ES-I3 (cell line): ENCODE measurements at regions not wholly inside any gene's neighbourhood (a gene's known extent, or its start where the extent isn't known, plus 50 kb on each side); places are given as distances from the start of the nearest gene placed in this dataset.

Experiments
- H3K36me3 ChIP-seq: 2 replicates; pipeline ENCODE4 v1.6.1; 2013; ENCODE audit warnings: mild to moderate bottlenecking, low read length, control low read depth, moderate library complexity; ENCODE audit not compliant: insufficient read depth
- H3K4me1 ChIP-seq: 2 replicates; pipeline ENCODE4 v1.6.1; 2013; ENCODE audit warnings: mild to moderate bottlenecking, control low read depth, low read length; ENCODE audit not compliant: insufficient read depth
- H3K9ac ChIP-seq: 2 replicates; pipeline ENCODE4 v1.6.1; 2013; ENCODE audit warnings: low read depth, mild to moderate bottlenecking, low read length, moderate library complexity
- H3K9me3 ChIP-seq: 2 replicates; pipeline ENCODE4 v1.6.1; 2013; ENCODE audit warnings: mild to moderate bottlenecking, low read length, moderate library complexity; ENCODE audit not compliant: control insufficient read depth, insufficient read depth

- Histone ChIP-seq H3K9me3 (no peaks in the 10 kb centered on the region), H3K36me3 (no peaks in the 10 kb centered on the region), H3K9ac (no peak overlapping the region), H3K4me1 (no peaks in the 10 kb centered on the region)
Observed at GRCh38 chr7:52851547-52851946, 183.9 kb upstream of the POM121L12 start.

GRCh38 chr7:52843436-52843835 is 192.0 kb upstream of the POM121L12 start:
- H3K9me3 ChIP-seq: no peaks in the 10 kb centered on the region; the same call in 1 of the 2 replicates
- H3K36me3 ChIP-seq: no peaks in the 10 kb centered on the region
- H3K9ac ChIP-seq: no peak overlapping the region

GRCh38 chr7:52842202-52842900 is 193.1 kb upstream of the POM121L12 start:
- Histone ChIP-seq H3K36me3 (no peaks in the 10 kb centered on the region), H3K9ac (no peak overlapping the region), H3K9me3 (no peaks in the 10 kb centered on the region; the same call in 1 of the 2 replicates), H3K4me1 (no peaks in the 10 kb centered on the region)

More at GRCh38 chr7:52843436-52843835, 192.0 kb upstream of the POM121L12 start:
- H3K4me1 ChIP-seq: no peaks in the 10 kb centered on the region

GRCh38 chr7:52838981-52839411 is 196.4 kb upstream of the POM121L12 start:
- H3K9ac ChIP-seq: no peak overlapping the region
- H3K4me1 ChIP-seq: no peaks in the 10 kb centered on the region
- H3K36me3 ChIP-seq: no peaks in the 10 kb centered on the region
- H3K9me3 ChIP-seq: no peaks in the 10 kb centered on the region

GRCh38 chr7:52831321-52831720 is 204.1 kb upstream of the POM121L12 start:
- no peaks in the 10 kb centered on the region for H3K36me3 ChIP-seq
- H3K4me1 ChIP-seq: no peaks in the 10 kb centered on the region
- H3K9me3 ChIP-seq: no peaks in the 10 kb centered on the region
- no peak overlapping the region for H3K9ac ChIP-seq

- Histone ChIP-seq H3K4me1 (no peaks in the 10 kb centered on the region), H3K36me3 (no peaks in the 10 kb centered on the region), H3K9ac (no peak overlapping the region), H3K9me3 (no peaks in the 10 kb centered on the region)
Observed at GRCh38 chr7:52830801-52831200, 204.6 kb upstream of the POM121L12 start.

GRCh38 chr7:52826515-52827265 is 208.7 kb upstream of the POM121L12 start:
- Histone ChIP-seq H3K36me3 (no peaks in the 10 kb centered on the region), H3K9me3 (peaks cover 9% of the 10 kb centered on the region), H3K4me1 (no peaks in the 10 kb centered on the region), H3K9ac (no peak overlapping the region)

- Histone ChIP-seq H3K9me3 (peaks cover 9% of the 10 kb centered on the region), H3K4me1 (no peaks in the 10 kb centered on the region), H3K9ac (no peak overlapping the region), H3K36me3 (no peaks in the 10 kb centered on the region)
Observed at GRCh38 chr7:52825611-52826010, 209.8 kb upstream of the POM121L12 start.

GRCh38 chr7:52811537-52811936 is 223.9 kb upstream of the POM121L12 start:
- Histone ChIP-seq H3K9me3 (no peaks in the 10 kb centered on the region), H3K4me1 (no peaks in the 10 kb centered on the region), H3K9ac (no peak overlapping the region), H3K36me3 (no peaks in the 10 kb centered on the region)

- H3K4me1 ChIP-seq: no peaks in the 10 kb centered on the region
- no peaks in the 10 kb centered on the region for H3K9me3 ChIP-seq
- no peaks in the 10 kb centered on the region for H3K36me3 ChIP-seq
- H3K9ac ChIP-seq: no peak overlapping the region
Observed at GRCh38 chr7:52799817-52800216, 235.6 kb upstream of the POM121L12 start.

GRCh38 chr7:52797801-52798200 is 237.6 kb upstream of the POM121L12 start:
- Histone ChIP-seq H3K9me3 (no peaks in the 10 kb centered on the region), H3K9ac (no peak overlapping the region), H3K36me3 (no peaks in the 10 kb centered on the region), H3K4me1 (no peaks in the 10 kb centered on the region)

- H3K9ac ChIP-seq: no peak overlapping the region
- no peaks in the 10 kb centered on the region for H3K4me1 ChIP-seq
- H3K36me3 ChIP-seq: no peaks in the 10 kb centered on the region
- no peaks in the 10 kb centered on the region for H3K9me3 ChIP-seq
Observed at GRCh38 chr7:52794621-52795020, 240.8 kb upstream of the POM121L12 start.

- no peak overlapping the region for H3K9ac ChIP-seq
- no peaks in the 10 kb centered on the region; the same call in 1 of the 2 replicates for H3K9me3 ChIP-seq
- H3K4me1 ChIP-seq: no peaks in the 10 kb centered on the region
- no peaks in the 10 kb centered on the region for H3K36me3 ChIP-seq
Observed at GRCh38 chr7:52791176-52791700, 244.2 kb upstream of the POM121L12 start.

- Histone ChIP-seq H3K9ac (no peak overlapping the region), H3K9me3 (no peaks in the 10 kb centered on the region; the same call in 1 of the 2 replicates), H3K36me3 (no peaks in the 10 kb centered on the region), H3K4me1 (no peaks in the 10 kb centered on the region)
Observed at GRCh38 chr7:52786174-52786573, 249.3 kb upstream of the POM121L12 start.

GRCh38 chr7:52782348-52782747 is 253.1 kb upstream of the POM121L12 start:
- H3K4me1 ChIP-seq: no peaks in the 10 kb centered on the region
- H3K9me3 ChIP-seq: no peaks in the 10 kb centered on the region
- H3K9ac ChIP-seq: no peak overlapping the region
- H3K36me3 ChIP-seq: no peaks in the 10 kb centered on the region
